NCI-H226 (cell line): ENCODE measurements at regions not wholly inside any gene's neighbourhood (a gene's known extent, or its start where the extent isn't known, plus 50 kb on each side); places are given as distances from the start of the nearest gene placed in this dataset.
A peak's percentile ranks its signal among the peaks of the same experiment; 100 is the strongest.

ENCODE experiments used
- DNase-seq: peaks from one replicate; pipeline ENCODE4 v3.0.0-alpha.2; 2015

DNA sequence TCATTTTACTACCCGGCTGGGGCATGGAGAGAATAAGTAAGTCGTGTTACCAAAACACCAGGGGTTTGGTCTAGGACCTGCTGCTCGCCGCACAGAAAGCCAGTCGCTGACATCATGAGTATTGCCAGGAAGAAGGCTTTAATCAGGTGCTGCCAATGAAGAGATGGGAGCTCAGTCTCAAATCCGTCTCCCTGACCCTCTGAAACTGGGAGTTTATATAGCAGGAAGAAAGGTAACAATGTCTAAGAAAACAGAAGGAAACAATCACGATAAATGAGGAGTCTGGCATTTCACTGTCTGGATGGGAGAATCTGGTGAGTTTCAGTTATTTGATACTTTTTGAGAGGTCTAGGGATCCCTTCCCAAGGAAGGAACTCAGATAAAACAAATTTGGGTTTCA, 437.9 kb upstream of the JARID2 start:
- no peak for DNase-seq

DNA sequence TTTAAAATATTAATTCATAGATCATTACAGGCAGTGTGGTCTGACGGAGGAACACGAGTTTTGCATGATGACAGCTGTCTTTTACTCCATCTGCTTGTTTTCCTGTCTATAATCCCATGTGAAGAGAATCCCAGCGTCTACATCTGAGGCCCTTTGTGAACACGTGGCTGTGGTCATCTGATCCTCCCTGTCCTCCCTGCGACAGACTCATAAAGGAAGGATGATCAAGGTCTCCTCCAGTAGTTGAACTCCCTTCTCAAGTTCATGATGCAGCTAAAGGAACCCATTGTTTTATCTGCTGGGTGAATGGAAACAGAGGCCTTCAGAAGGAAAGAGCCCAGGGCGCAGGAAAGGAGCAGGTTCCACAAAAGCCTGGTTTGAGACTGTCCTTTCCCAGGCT, 435.8 kb upstream of the JARID2 start:
- no peak for DNase-seq

DNA sequence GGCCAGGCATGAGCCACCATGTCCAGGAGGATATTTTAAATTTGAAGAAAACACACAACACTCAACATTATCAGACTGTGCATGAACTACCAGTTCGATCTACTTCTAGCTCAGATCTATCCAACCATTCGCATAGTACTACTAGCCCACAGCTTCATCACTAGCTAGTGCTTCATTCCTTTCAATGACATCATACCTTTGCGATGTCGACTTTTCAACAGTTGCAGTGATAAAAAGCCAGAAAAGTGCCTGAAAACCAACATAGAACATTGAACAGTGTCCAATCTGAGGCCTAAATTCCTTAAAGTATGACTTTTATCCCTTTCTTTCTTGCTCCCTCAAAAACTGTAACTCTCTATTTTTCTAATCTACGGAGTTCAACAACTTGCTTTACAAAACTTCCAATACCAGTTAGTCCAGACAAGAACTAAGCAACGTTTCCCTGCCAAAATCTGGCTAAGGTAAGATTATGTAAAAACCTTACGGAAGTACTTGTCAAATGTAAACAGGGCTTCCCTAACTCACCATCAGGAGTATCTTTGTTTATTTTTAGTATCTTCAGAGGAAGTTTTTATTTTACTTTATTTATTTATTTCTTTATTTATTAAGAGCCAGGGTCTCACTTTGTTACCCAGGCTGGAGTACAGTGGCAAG, 434.0 kb upstream of the JARID2 start:
- DNase-seq = no peak

DNA sequence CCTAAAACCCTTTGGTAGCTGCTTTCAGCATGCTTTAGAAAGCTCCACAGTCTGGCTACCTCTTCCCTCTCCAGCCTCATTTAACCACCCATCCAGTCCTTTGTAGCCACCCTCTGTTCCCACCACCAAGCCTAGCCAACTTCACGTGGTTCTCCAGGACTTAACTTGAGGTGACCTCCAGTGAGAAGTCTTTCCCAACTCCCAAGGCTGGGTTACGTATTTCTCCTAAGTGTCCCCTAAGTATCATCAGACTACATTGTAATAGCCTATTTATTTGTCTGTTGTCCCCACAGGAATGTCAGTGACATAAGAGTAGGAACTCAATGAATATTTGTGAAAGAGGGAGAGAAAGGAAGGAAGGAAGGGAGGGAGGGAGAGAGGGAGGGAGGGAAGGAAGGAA, 431.9 kb upstream of the JARID2 start:
- DNase-seq = no peak

DNA sequence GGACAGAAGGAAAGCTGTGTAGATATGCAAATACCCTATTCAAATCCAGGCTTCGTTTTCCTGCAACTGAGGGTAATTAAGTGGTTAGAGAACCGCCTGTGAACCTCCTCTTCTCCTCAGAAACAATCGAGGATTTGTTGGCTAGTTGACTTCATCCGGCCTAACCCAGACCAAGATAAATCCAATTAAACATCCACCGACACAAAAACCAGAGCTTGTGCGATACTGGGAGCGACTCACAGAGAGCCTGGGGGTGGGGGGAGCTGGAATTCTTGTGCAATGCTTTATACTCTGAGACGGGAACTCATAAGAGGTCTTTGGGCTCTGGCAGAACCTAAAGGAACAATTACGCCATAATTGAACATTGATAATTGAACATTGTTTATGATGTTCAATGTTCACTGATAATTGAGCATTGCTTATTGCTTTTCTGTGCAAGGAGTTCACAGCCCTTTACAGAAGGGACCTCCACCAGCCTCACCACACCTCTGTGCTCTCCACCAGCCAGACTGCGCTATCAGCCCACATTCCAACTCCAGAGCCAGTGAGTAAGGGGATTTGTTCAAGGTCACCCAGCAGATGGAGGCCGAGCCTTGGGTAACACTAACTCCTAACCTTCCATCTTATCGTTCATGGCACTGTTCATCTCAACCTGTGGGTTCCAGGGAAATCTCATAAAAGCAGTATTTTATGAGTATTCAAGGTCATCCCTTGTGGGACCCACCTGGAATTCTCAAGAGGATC, 429.6 kb upstream of the JARID2 start:
- no peak for DNase-seq

DNA sequence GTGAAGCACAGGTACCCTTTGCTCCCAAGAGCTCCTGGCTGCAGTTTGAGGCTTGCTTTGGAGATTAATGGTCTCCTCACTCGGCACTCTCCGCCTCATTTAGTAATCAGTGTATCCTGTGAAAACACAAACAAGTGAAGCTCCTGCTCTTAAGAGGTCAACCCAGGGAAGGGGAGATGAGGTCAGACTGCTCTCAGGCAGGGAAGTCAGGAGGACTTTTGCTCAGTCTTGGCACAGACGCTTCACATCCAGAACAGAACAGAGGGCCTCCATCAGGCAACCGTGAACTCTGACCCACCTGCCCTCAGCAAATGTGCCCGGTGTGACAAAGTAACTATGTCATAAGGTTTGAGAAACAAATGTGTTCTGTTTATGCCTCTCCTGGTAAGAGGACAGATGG, 428.8 kb upstream of the JARID2 start:
- no peak for DNase-seq

DNA sequence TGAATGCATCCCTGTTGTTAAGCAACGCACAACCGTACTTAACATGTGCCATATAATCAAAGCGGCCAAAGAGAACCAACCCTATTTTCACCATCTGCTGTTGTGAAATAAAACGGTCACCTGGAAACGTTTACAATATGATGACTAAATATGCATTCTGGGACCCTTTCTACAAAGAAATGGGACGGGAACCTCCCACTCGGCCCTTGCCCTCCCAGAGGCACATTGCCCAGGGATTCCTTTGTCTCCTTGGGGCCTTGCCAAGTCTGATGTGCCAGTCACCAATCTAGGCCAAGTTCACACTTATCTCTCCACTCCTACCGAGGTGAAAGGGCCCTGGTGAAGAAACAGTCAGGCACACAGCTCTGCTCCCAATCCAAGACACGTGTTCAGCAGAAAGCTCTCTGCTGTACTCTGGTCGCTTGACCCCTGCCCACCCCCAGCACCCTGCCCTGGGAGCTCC, 427.4 kb upstream of the JARID2 start:
- peak; percentile 22 for DNase-seq

DNA sequence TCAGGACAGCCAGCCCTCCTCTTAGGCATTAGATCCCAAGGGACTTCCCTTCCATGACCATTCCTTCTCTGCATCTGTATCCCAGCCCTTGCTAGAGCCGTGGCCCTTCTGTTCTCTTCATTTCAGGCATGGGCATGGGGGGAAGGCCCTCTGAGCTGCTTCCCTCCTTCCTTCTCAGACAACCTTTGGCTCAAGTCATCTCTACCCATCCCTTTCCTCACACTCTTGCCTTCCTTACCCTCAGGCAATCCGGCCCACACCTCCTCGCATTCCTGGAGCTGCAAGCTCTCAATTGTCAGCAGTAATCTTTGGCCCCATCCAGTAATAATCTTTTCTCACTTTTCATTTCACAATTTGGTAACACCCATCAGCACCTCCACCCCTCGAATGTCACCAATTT, 426.9 kb upstream of the JARID2 start:
- DNase-seq = no peak

DNA sequence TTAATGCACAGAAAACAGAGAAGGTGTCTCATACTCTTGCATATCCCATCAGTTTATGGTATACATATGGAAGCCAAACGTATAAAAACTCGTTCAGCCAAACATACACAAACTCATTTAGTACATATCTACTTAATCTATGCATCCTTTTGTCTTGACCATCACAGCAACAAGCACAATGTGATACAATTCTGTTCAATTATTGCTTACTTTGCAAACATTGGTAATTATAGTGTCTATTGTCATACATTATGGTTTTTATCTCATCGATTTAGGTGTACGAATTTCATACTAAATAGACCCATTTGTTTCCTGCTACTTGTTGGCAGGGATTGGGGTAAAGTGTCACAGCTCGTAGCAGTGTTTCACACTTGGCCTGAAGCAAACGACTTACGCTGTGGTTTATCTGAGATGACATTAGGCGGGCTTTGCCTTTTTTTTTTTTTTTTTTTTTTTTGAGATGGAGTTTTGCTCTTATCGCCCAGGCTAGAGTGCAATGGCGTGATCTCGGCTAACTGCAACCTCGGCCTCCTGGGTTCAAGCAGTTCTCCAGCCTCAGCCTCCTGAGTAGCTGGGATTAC, 425.9 kb upstream of the JARID2 start:
- DNase-seq = no peak

DNA sequence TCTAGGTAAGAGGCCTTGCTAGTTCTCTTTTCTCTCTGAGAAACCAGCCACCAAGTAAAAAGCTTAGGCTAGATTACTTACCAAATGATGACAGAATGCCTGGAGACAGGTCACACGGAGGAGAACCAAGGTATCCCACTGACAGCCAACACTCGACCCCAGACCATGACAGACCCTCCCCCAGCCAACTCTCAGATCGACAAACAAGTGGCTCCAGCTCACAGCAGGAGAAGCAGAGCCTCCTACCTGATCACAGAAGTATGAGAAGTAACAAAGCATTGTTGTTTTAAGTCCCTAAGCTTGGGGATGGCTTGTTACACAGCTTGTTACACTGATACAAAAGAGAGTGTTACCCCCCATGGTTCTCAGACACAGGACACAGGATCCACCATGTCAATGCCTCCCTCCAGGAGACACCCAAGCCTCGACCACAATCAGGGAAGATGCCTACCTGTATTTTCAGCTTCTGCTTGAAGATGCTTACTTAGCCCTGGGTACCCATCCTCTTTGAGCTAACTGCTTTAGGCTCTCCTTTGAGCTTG, 423.8 kb upstream of the JARID2 start:
- DNase-seq = no peak

DNA sequence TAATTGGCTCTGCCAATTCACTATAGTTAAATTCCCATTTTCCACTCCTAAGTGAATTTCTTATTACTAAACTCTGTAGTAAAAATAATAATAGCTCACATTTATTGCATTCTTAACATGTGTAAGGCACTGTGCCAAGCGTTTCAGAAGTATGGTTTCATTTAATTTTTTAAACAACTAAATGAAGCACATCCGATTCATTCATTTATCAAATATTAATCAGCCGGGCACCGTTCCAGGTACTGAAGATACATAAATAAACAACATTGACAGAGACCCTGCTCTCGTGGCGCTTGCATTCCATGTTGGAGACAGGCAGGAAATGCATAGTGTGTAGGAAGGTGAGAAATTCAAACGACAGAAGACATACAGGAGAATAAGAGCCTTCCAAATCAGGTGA, 423.2 kb upstream of the JARID2 start:
- DNase-seq = no peak

DNA sequence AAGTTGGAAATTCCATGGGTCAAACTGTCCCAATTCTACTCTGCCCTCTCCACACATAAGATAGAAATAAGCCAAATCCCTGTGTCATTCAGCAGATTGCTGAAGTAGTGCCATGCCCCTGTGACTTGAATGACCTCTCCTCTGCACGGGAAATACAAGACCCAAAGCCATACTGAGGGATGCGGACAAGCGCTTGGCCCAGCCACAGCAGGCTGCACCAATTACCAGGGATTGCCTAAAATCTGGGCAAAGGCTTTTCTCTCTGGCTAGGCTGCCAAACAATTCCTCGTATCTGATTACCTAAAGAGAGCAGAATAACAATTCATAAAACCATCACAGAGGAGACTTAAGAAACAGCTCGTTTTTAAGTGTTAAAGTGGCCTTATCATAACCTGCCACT, 421.8 kb upstream of the JARID2 start:
- DNase-seq = no peak

DNA sequence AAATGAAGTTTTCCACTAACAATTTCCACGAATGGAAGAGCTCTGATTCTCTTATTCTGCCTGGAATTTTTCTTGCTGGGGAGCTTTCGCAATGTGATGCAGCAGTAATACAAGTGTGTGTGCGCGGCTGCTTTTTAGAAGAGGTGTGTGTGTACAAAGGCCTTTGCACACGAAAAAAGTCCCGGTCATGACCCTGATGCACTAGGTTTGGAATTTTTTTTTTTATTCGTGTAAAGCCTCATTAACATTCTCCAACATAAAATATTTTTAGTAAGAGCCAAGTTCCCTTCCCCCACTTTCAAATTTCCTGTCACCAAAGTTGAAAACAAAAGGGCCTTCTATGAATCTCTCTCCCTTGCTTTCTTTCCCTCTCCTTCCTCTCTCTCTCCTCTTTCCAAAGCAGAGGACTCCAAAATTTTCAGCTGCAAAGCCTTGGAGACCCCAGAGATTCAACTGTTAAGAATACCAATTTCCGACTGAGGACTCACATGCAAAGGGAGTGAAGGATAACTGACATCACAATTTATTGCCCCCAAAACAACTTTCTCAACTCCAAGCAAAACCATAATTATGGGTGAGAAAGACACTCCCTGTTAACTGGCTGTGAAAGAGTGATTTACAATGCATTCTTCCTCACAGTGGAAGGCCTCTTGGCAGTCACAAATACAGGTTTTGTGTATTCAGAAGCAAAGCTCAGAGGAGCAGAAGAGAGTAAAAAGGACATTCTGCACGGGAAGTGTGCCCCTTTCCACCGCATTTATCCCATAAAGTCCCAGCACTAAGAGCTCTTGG, 421.2 kb upstream of the JARID2 start:
- DNase-seq = no peak

DNA sequence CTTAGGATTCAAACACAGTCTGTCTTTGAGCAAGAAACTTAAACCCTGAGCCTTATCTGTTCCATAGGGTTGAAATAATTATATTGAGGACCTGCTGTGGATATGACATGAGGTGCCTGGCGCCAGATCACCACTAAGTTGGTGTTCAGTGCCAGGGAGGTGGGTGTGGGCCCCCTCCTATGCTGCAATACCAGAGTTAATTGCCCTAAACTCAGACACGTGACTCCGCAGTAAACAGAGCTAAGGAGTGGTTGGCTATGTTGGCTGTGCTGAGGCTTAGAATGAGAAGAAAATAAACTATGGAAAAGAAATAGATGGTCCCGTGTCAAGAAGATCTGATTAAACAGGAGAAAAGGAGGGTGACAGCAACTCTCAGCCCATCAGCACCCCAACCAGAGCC, 419.4 kb upstream of the JARID2 start:
- DNase-seq = no peak

DNA sequence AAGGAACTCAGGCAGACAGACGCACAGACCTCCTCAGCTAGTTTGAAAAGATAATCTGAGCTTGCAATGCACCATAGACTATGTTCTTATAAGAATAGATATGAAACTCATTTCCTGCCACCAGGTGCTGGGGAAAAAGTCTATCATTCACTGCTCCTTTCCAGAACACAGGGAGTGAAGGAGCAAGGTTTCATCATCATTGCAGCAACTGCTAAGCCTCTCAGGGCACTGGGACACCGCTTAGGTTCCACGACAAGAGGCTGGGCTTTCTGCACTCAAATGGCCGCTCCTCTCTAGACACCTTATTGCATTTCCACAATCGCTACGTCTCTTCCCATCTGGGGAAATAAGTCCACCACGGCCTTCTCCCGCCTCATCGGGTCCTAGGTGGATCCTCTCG, 418.5 kb upstream of the JARID2 start:
- no peak for DNase-seq

DNA sequence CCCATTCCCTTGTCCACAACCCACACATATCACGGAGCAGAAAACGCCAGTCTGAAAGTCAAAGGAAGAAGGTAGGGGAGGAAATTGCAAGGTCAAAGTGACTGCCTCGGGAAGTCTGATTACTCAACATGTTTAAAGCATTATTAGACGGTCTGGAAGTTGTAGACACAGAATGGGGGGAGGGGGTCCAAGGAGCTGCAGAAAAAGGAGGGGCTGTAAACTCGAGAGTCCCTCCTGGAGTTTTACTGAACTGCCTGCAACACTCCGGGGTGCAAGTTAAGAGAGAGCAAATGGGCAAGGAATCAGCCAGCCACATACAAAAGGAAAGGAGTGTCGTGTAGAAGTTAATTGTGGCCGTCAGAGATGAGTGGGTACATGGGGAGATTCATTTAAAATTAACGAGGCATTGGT, 417.7 kb upstream of the JARID2 start:
- no peak for DNase-seq

DNA sequence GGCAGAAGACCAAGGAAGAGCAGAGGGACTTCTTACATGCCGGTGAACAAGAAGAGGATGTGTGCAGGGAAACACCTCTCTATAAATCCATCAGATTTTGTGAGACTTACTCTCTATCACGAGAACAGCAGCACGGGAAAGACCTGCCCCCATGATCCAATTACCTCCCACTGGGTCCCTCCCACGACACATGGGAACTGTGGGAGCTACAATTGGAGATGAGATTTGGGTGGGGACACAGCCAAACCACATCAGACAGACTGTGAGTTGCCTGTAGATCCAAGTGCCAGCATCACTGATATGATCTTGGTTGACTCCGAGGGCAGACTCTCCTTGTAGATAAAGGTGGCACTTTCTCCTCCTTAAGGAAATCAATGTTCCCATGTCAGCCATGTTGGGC, 414.8 kb upstream of the JARID2 start:
- no peak for DNase-seq

DNA sequence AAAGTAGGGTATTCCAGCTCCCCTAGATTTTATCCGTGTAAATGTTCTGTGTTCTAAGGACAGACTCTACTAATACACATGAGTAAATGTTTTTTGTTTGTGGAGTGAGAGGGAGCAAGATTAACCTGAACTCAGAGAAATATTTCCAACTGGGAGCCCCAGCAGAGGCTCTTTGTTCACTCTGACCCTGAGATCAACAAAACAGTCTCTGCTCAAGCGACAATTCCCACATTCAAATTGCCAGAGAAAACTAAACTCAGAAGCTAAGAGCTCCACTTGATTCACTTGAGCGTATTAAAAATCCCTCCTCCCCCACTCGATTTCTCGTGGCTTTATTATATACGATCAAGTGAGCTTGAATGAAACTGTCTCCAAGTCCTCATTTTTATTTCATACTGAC, 413.9 kb upstream of the JARID2 start:
- no peak for DNase-seq

DNA sequence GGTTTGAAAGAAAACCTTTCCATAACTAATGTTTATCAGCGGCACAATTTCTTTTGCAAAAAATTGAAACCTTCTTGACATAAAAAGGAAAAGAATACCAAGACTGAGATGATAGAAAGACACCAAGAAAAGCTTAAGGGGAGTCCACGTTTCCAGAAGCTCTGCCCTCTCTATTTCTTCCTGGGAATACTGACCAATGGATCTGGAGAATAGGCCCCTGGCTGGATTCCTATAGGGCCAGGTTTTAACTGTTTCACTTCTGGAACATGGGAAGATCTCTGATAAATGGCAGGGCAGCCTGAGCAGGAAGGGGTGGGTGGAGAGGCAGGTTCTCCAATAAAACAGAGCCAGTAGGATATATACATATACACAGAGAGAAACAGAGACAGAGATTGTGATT, 413.4 kb upstream of the JARID2 start:
- DNase-seq = no peak

DNA sequence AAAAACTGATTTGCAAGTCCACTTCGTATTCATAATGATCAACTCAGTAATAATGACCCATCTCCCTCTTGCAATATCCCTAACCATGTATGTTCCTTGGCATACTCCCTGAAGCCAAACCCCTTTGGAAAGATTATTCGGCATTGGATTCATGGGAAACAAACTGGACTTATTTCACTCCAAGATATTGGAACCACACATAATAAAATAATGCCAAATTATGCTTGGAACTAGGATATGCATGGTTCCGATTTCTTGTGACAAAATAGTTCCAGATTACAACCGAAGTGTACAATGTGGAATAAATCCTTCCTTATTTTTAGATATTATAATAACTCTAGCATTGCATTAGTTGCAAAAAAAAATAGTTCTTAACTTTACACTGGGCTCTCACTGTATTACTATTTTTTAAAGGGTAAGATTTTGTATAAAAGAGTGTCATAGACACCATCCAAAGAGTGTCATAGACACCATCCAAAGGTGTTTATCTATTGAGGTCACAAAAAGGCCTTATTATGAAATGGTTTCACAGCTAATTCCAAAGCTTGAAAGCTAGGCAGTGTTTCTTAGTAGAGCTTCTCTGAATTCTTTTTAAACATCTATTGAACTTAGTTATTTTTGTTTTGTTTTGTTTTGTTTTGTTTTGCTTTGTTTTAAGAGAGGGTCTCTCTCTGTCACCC, 410.9 kb upstream of the JARID2 start:
- no peak for DNase-seq

DNA sequence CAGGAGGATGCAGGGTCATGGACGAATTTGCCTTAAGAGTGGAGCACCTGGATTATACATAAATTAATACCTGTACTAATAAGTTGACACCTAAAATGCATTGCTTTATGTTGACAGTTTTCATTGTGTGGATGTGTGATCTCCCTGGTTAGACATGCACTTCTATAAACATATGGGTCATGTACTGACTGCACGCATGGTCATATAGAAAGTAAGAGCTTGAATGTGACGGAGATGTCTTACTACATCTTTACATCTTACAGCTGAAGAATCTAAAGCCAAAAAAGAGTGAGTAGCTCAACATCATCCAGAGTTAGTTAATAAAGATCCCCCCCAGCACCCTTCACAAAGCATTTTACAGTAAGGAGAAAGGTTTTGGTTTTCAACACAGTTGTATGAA, 408.4 kb upstream of the JARID2 start:
- DNase-seq = no peak

DNA sequence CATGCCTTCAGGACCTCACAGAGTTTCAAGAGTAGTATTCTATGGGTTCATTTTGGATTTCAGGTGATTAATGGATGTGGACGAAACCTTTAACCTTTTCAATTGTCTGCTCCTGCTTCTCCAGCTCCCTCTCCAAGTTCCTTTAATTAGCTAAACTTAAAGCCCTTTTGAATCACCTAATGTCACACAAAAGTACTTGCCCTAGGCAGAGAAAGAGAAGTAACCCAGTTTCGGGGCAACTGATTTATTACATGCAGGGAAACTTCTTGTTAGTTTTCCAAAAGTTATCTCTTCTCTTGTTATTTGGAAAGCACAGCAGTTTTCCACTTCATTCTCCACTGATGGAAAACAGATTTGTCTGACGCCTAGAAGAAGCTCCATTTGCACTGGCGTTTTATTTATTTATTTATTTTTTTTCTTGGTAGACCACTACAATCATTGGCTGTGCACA, 407.7 kb upstream of the JARID2 start:
- no peak for DNase-seq
